Effector memory CD4-positive, alpha-beta T cell (primary cell): ENCODE measurements at regions not wholly inside any gene's neighbourhood (a gene's known extent, or its start where the extent isn't known, plus 50 kb on each side); places are given as distances from the start of the nearest gene placed in this dataset.
"Not testable (repeated sequence)": the region's sequence is repeated elsewhere in the genome, so short reads cannot be mapped to it uniquely, and the experiment has no call there.

ENCODE experiments used
- DNase-seq, 3 donors: peaks; one replicate each; pipeline ENCODE4 v3.0.0-alpha.2; 2020
- H3K27ac ChIP-seq: 2 replicates; pipeline ENCODE4 v1.7.0; 2013; ENCODE audit warnings: mild to moderate bottlenecking, low read length, moderate library complexity; ENCODE audit not compliant: insufficient read depth, poor library complexity, severe bottlenecking
- H3K27me3 ChIP-seq: replicated peaks from 2 replicates; pipeline ENCODE4 v1.7.0; 2013; ENCODE audit warnings: mild to moderate bottlenecking, low read length; ENCODE audit not compliant: insufficient read depth, control insufficient read depth, poor library complexity, severe bottlenecking
- H3K36me3 ChIP-seq: 2 replicates; pipeline ENCODE4 v1.7.0; 2013; ENCODE audit warnings: mild to moderate bottlenecking, low read length, moderate library complexity; ENCODE audit not compliant: control insufficient read depth, insufficient read depth
- H3K4me1 ChIP-seq: 2 replicates; pipeline ENCODE4 v1.7.0; 2013; ENCODE audit warnings: low read length, mild to moderate bottlenecking; ENCODE audit not compliant: control insufficient read depth, insufficient read depth, poor library complexity, severe bottlenecking
- H3K4me3 ChIP-seq: 2 replicates; pipeline ENCODE4 v1.7.0; 2013; ENCODE audit warnings: low read length, low read depth, mild to moderate bottlenecking; ENCODE audit not compliant: insufficient read depth, poor library complexity, severe bottlenecking
- H3K9me3 ChIP-seq: 2 replicates; pipeline ENCODE4 v1.7.0; 2013; ENCODE audit warnings: mild to moderate bottlenecking, low read length, moderate library complexity; ENCODE audit not compliant: control insufficient read depth

DNA sequence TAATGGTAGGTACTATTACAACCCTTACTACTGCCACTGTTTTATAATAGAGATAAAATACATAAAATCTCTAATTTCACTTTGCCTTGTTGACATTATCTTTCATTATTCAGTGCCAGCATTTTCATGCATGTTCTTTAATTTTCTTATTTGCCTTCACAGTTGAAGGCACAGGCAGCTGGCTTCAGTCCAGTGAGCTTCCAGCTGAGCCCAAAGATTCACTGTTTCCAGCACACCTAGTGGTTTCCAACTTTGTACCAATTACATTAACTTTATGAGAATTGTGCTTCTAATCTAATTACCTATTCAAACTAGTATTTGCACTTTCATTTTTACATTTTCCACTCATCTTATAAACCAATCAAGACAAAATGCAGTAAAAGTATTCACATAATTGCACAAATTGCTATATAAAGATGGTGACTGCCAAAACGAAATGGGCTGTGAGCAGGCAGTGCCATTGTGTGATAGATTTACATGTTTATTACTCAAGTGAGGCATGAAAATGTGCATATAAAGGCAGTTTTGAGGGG lies 228.3 kb downstream of the MFSD1 start:
- no peak overlapping the region for H3K27ac ChIP-seq
- no peaks in the 10 kb centered on the region for H3K4me1 ChIP-seq
- no peaks in the 10 kb centered on the region for H3K9me3 ChIP-seq
- DNase-seq: no peak
- H3K27me3 ChIP-seq: no peaks in the 10 kb centered on the region
- H3K36me3 ChIP-seq: no peaks in the 10 kb centered on the region
- no peak overlapping the region for H3K4me3 ChIP-seq

DNA sequence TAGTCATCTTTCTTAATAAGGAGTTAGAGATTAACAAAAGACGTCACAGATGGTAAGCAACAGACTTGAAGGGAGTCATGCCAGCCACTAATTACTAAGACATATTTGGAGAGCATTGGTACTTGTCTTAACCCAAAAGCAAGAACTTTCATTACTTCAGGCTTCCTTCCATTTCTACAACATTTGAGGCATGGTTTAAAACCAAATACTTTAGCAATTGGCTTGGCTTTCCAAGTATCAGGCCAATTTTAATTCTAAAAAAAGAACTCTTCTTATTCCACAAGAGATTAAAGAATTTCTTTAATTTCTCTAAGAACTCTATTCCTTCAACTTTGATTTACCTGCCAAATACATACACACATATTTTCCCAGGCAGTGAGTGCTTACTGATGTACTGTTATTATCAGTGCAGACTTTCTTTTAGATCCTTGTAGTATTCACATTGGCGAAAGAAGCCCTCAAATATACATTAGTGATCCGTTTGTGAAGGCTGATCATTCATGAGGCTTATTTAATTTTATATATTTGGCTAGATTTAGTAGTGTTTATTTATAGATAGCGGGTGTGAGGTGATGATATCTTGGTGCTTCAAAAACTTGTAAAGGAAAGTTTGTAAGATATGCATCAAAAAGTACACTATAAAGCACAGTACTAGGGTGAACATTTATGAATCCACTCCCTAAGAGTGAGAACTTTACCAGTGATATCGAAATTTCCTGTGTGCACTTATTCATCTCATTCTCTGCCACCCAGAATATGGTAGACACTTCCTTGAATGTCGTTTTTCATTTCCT lies 229.2 kb downstream of the MFSD1 start:
- Histone ChIP-seq H3K4me3 (no peak overlapping the region), H3K27me3 (no peaks in the 10 kb centered on the region), H3K27ac (no peak overlapping the region), H3K36me3 (no peaks in the 10 kb centered on the region), H3K4me1 (no peaks in the 10 kb centered on the region), H3K9me3 (no peaks in the 10 kb centered on the region)
- DNase-seq: no peak

GRCh38 chr3:159032311-159032710 lies 230.5 kb downstream of the MFSD1 start:
- Histone ChIP-seq H3K27me3 (no peaks in the 10 kb centered on the region), H3K4me3 (no peak overlapping the region), H3K4me1 (no peaks in the 10 kb centered on the region), H3K36me3 (no peaks in the 10 kb centered on the region), H3K9me3 (no peaks in the 10 kb centered on the region), H3K27ac (no peak overlapping the region)
- DNase-seq: no peak

GRCh38 chr3:159038405-159038804 lies 236.6 kb downstream of the MFSD1 start:
- no peak for DNase-seq
- no peak overlapping the region for H3K4me3 ChIP-seq
- no peaks in the 10 kb centered on the region for H3K27me3 ChIP-seq
- no peaks in the 10 kb centered on the region for H3K4me1 ChIP-seq
- H3K9me3 ChIP-seq: no peaks in the 10 kb centered on the region
- H3K27ac ChIP-seq: no peak overlapping the region
- no peaks in the 10 kb centered on the region for H3K36me3 ChIP-seq

DNA sequence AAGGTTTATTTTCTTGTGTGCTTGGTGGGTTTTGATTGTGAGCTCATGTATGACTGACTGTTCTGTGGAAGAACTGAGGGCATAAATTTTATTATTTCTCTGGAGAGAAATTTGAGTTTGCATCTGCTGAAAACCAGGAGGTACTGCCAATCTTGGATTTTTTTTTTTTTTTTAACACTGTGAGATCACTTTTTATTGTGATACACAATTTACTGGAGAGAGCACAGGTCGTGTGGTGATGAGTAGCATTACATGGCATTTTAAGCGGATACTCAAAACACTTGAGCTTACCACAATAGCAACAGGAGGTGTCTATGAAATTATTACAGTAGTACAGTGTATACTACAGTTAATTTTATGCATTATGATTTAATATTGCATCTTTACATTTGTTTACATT lies 237.4 kb downstream of the MFSD1 start:
- no peak for DNase-seq
- H3K9me3 ChIP-seq: no peaks in the 10 kb centered on the region
- no peak overlapping the region for H3K27ac ChIP-seq
- no peaks in the 10 kb centered on the region for H3K4me1 ChIP-seq
- no peak overlapping the region for H3K4me3 ChIP-seq
- no peaks in the 10 kb centered on the region for H3K36me3 ChIP-seq
- H3K27me3 ChIP-seq: no peaks in the 10 kb centered on the region

GRCh38 chr3:159045279-159045885 lies 243.5 kb downstream of the MFSD1 start:
- Histone ChIP-seq H3K4me1 (no peaks in the 10 kb centered on the region), H3K9me3 (no peaks in the 10 kb centered on the region), H3K4me3 (no peak overlapping the region), H3K27ac (no peak overlapping the region), H3K36me3 (no peaks in the 10 kb centered on the region), H3K27me3 (no peaks in the 10 kb centered on the region)
- no peak for DNase-seq

- no peaks in the 10 kb centered on the region for H3K4me1 ChIP-seq
- no peaks in the 10 kb centered on the region for H3K36me3 ChIP-seq
- DNase-seq: no peak
- no peak overlapping the region for H3K27ac ChIP-seq
- no peak overlapping the region for H3K4me3 ChIP-seq
- no peaks in the 10 kb centered on the region for H3K27me3 ChIP-seq
- no peaks in the 10 kb centered on the region for H3K9me3 ChIP-seq
Observed at GRCh38 chr3:159047361-159047760, 245.5 kb downstream of the MFSD1 start.

DNA sequence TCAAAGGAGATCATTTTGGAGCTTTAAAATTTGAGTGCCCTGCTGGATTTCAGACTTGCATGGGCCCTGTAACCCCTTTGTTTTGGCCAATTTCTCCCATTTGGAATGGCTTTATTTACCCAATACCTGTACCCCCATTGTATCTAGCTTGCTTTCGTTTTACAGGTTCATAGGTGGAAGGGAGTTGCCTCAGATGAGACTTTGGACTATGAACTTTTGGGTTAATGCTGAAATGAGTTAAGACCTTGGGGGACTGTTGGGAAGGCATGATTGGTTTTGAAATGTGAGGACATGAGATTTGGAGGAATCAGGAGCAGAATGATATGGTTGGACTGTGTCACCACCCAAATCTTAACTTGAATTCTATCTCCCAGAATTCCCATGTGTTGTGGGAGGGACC lies 250.6 kb downstream of the MFSD1 start:
- not testable (repeated sequence) for DNase-seq, H3K9me3 ChIP-seq, H3K27ac ChIP-seq, H3K27me3 ChIP-seq, H3K4me3 ChIP-seq, H3K4me1 ChIP-seq, H3K36me3 ChIP-seq

DNA sequence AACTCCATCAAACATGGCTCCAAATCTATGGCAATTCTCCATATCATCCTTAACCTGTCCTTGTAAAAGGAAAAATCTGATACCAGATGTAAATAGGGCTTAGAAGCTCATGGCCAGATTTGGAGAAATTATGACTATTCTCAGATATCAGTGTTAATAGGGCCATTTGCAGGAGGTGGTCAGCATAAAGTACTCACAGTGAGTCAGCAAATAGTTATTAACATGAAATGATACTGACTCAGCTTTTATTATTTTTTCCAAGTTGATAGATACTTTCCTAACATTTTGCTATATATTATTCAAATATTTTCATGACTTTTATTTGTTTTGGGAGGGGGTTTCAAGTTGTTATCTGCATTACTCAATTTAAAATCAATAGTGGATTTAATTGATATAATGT lies 255.8 kb downstream of the MFSD1 start:
- no peak for DNase-seq
- H3K9me3 ChIP-seq: no peaks in the 10 kb centered on the region
- H3K27me3 ChIP-seq: no peaks in the 10 kb centered on the region
- no peaks in the 10 kb centered on the region for H3K4me1 ChIP-seq
- no peak overlapping the region for H3K27ac ChIP-seq
- no peaks in the 10 kb centered on the region for H3K36me3 ChIP-seq
- H3K4me3 ChIP-seq: no peak overlapping the region

DNA sequence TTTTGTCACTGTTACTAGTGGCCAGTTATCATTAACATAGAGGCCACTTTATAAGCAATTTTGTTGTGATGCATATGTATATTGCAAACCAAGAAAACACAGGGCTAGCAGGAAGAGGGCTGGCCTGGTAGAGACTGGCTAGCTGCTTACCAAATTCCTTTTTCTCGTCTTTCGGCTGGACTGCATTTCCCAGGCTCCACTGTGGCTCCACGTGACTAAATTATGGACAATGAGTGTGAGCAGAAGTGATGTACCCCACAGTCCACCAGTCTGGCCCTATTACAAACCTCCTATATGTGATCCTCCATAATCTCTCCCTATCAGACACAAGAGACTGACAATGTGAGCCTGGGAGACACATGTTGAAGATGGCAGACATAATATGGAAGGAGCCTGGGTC lies 257.0 kb downstream of the MFSD1 start:
- Histone ChIP-seq H3K27ac (no peak overlapping the region), H3K4me1 (no peaks in the 10 kb centered on the region), H3K9me3 (no peaks in the 10 kb centered on the region), H3K36me3 (no peaks in the 10 kb centered on the region), H3K4me3 (no peak overlapping the region), H3K27me3 (no peaks in the 10 kb centered on the region)
- DNase-seq: no peak
